GM12891 (cell line): ENCODE measurements at regions not wholly inside any gene's neighbourhood (a gene's known extent, or its start where the extent isn't known, plus 50 kb on each side); places are given as distances from the start of the nearest gene placed in this dataset.

Experiments
- PAX5 ChIP-seq: IDR thresholded peaks from 2 replicates; pipeline ENCODE4 v1.6.1; 2011; ENCODE audit warnings: low read length, moderate library complexity, mild to moderate bottlenecking; ENCODE audit not compliant: insufficient read depth, severe bottlenecking
- POLR2A ChIP-seq: IDR thresholded peaks from 2 replicates; pipeline ENCODE4 v1.6.1; 2011; ENCODE audit warnings: low read depth, low read length, control low read depth
- POLR2AphosphoS5 ChIP-seq: IDR thresholded peaks from 2 replicates; pipeline ENCODE4 v1.6.1; 2011; ENCODE audit warnings: low read depth, low read length, control low read depth
- POU2F2 ChIP-seq: IDR thresholded peaks from 2 replicates; pipeline ENCODE4 v1.6.1; 2011; ENCODE audit warnings: low read depth, mild to moderate bottlenecking, control low read depth, low read length, moderate library complexity
- SPI1 ChIP-seq: IDR thresholded peaks from 2 replicates; pipeline ENCODE4 v1.6.1; 2011; ENCODE audit warnings: low read depth, low read length, control low read depth
- TAF1 ChIP-seq: IDR thresholded peaks from 2 replicates; pipeline ENCODE4 v1.6.1; 2011; ENCODE audit warnings: low read depth, low read length, control low read depth

- no peak for TF ChIP-seq POLR2AphosphoS5
- TF ChIP-seq PAX5 = no peak
- no peak for TF ChIP-seq TAF1
- no peak for TF ChIP-seq POLR2A
- TF ChIP-seq SPI1 = no peak
- TF ChIP-seq POU2F2 = no peak
These were observed 908.5 kb upstream of the CNTNAP5 start for GRCh38 chr2:123116595-123116994.
